HFF-Myc (cell line): ENCODE measurements at regions not wholly inside any gene's neighbourhood (a gene's known extent, or its start where the extent isn't known, plus 50 kb on each side); places are given as distances from the start of the nearest gene placed in this dataset.
"Not testable (repeated sequence)": the region's sequence is repeated elsewhere in the genome, so short reads cannot be mapped to it uniquely, and the experiment has no call there.

Experiments
- DNase-seq: peaks from one replicate; pipeline ENCODE4 v3.0.0-alpha.2; 2011; ENCODE audit warnings: low read depth; ENCODE audit errors: extremely low read depth
- H3K4me3 ChIP-seq: replicated peaks from 2 replicates; pipeline ENCODE4 v1.5.1; 2011; ENCODE audit warnings: low read depth, mild to moderate bottlenecking, control low read depth, low read length
- TF ChIP-seq, protein P1 (sequence below): IDR thresholded peaks from 2 replicates; pipeline ENCODE4 v1.5.1; 2012; ENCODE audit warnings: mild to moderate bottlenecking, low read depth, low read length, control low read depth; ENCODE audit errors: missing control alignments

DNA sequence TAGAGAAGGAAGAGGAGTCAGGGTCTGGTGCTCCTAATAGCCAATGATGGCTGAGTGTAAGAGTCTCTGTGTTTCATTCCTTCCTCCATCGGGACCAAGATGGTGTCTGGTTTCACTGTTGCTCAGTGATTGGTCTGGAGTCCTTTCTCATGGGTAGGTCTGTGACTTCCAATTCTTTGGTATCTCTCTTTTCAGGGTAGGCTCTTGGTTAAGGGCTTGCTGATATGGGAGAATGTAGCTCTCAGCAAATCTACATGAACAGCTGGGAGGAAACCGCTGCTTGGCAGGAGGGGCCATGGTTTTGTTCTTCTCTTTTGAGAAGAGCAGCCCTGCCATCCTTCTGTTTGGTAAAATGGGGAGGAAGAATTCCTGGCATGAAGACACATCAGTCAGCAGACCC lies 209.1 kb upstream of the PODXL start:
- DNase-seq = no peak
- TF ChIP-seq, protein P1, sequence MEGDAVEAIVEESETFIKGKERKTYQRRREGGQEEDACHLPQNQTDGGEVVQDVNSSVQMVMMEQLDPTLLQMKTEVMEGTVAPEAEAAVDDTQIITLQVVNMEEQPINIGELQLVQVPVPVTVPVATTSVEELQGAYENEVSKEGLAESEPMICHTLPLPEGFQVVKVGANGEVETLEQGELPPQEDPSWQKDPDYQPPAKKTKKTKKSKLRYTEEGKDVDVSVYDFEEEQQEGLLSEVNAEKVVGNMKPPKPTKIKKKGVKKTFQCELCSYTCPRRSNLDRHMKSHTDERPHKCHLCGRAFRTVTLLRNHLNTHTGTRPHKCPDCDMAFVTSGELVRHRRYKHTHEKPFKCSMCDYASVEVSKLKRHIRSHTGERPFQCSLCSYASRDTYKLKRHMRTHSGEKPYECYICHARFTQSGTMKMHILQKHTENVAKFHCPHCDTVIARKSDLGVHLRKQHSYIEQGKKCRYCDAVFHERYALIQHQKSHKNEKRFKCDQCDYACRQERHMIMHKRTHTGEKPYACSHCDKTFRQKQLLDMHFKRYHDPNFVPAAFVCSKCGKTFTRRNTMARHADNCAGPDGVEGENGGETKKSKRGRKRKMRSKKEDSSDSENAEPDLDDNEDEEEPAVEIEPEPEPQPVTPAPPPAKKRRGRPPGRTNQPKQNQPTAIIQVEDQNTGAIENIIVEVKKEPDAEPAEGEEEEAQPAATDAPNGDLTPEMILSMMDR = no peak
- no peak overlapping the region for H3K4me3 ChIP-seq

DNA sequence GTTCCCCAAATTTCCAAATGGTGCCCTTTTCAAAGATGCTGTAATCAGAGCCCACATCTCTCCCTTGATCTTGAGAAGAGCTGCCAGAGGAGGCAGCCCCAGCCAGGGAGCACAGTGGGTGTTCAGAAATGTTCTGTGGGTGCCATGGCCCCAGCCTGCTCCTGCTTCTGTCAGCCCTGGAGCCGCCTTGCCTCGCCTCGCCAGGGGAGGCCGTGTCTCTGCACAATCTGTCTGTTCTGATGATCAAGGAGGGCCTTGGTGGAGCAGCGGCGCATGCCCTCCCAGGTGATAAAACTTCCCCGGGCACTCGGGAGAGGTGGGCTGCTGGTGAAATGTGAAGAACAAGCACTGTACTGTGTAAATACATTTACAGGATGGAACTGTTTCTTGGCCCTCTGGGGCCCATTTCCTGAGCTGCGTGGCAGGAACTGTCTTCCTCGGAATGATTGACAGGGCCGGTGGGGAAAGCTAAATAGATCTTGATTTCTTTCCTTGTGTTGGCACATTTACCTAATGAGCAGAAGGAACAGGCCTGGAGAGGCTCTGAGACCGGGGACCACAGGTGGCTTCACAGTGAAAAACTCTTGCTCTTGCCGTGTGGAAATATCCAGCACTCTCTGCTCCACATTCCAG lies 207.8 kb upstream of the PODXL start:
- TF ChIP-seq, protein P1 = no peak
- no peak for DNase-seq
- H3K4me3 ChIP-seq = no peak overlapping the region

DNA sequence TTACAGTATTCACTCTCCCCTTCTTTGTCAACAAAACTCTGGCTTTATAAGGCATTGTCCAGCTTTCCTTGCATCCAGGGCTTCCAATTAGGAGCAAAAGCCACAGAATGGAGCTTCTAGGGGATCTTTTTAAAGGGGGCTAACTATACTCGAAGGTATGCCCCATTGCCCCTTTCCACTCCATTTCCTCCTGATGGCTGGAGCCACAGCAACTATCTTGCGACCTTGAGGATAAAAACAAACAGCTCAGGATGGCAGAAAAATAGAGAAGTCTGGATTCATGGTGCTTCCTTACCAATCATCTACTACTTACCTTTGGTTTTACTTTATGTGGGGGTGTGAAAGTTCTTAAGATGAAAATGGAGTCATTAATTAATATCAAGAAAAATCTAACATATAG lies 206.3 kb upstream of the PODXL start:
- TF ChIP-seq, protein P1 = no peak
- no peak for DNase-seq
- H3K4me3 ChIP-seq = no peak overlapping the region

DNA sequence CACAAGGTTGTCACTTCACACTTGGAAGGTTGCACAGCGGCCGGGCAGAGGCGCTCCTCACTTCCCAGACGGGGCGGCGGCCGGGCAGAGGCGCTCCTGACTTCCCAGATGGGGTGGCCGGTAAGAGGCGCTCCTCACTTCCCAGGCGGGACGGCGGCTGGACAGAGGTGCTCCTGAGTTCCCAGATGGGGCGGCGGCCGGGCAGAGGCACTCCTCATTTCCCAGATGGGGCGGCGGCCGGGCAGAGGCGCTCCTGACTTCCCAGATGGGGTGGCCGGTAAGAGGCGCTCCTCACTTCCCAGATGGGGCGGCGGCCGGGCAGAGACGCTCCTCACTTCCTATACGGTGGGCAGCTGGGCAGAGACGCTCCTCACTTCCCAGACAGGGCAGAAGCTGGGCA lies 199.4 kb upstream of the PODXL start:
- DNase-seq, H3K4me3 ChIP-seq: not testable (repeated sequence)

DNA sequence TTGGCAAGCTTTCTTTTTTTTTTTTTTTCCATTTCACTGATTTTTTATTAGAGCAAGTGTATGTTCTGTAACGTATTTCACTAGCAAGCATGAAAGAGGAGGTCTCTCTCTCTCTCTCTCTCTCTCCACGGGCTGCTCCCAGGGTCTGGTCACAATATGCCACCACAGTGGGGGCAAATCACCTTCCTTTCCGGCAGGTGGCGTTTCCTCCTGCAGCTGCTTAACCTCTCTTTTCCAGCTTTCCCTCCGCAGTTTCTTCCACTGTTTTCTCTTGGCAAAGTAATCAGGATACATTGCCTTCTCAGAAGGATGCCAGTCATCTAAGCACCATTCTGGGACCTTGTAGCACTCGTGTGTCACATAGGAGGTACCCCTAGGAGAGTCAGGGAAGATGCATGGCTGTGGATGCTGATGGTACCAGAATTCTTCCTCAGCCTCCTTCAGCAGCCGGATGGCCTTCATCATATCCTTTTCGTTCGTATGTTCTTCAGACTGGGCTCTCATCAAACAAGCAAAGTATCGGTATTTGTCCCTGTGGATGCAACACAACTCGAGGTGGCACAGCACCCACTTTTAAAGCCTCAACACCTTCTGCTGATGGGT lies 197.3 kb upstream of the PODXL start:
- TF ChIP-seq, protein P1 = peak; percentile 48
- no peak for DNase-seq
- no peak overlapping the region for H3K4me3 ChIP-seq

DNA sequence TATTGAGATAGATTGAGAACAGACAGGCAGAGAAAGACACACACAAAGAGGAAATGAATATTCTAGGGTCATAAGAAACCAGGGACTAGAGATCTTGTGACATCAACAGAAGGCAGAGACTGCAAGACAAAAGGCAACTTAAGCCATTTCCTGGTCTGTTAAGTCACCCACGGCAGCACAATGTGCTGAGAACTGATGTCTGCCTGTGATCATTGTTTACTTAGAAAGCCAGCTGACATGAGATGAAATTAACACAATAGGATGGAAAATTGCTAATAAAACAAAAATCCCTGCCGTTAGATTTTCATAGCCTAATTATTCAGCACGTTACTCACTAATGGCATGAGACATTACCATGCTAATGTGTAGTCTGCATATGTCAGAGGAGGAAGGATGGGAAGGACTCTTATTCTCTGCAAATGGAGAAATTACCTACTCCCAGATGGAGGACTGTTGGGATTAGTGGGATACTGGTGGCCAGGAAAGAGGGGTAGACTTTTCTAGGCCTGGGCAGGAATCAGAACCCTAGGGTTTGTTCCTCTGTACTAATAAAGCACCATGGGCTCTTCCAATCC lies 191.3 kb upstream of the PODXL start:
- no peak for DNase-seq
- no peak overlapping the region for H3K4me3 ChIP-seq
- TF ChIP-seq, protein P1 = no peak

DNA sequence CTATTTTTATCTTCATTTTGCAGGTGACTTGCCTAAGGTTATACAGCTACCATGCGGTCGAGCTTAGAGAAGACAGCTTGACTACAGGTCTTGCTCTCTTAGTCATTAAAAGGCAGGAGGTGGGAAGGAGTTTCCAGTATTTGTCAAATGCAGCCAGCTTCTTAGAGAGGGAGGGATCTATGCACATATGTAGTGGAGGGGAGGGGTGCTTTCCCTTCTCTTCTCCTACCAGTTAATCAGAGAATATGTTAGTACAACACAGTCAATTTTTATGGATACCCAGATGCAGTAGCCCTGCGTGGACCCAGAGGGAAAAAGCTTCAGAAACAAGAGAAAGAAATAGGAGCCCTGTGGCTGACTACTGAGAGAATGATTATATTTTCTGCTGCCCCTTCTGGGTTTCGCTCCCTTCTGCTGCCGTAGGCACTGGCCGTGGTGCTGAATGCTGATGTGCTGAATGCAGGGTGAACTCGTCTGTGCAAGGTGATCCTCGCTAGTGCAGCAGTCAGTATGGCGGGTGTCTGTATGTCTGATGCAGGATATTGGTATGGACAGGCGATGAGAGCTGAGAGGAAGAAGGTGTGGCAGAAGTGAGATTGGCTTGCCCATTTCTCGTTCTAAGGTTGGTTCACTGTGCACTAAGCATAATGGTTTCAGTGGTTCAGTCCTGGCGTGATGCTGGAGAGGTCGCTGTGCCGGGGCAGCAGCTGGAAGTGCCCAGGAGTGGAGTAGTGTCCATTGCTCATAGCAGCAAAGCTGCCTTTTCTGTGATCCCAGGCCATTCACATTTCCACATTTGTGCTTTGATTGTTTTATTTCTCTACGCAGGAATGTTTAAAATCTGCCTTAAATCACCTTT lies 189.2 kb upstream of the PODXL start:
- TF ChIP-seq, protein P1 = no peak
- no peak overlapping the region for H3K4me3 ChIP-seq
- no peak for DNase-seq
